Lower lobe of right lung (tissue), 2 donors: ENCODE measurements at regions not wholly inside any gene's neighbourhood (a gene's known extent, or its start where the extent isn't known, plus 50 kb on each side); places are given as distances from the start of the nearest gene placed in this dataset.

Source experiments
- ATAC-seq, 2 donors: fragments of 200-7000 bp; cut with Tn5 transposase; one replicate each; pipeline ENCODE4 v1.9.1; 2020 to 2022; ENCODE audit warnings: mild to moderate bottlenecking in 2 of 2, moderate library complexity in 2 of 2
- DNase-seq: peaks from one replicate; pipeline ENCODE4 v3.0.0-alpha.2; 2020
- H3K27ac ChIP-seq: fragments of 200-600 bp; one replicate; pipeline ENCODE4 v1.8.0; 2022
- H3K27me3 ChIP-seq: fragments of 200-600 bp; one replicate; pipeline ENCODE4 v1.8.0; 2022; ENCODE audit warnings: low read depth
- H3K36me3 ChIP-seq: fragments of 200-600 bp; one replicate; pipeline ENCODE4 v1.8.0; 2022; ENCODE audit warnings: mild to moderate bottlenecking
- H3K4me1 ChIP-seq: fragments of 200-600 bp; one replicate; pipeline ENCODE4 v1.8.0; 2022
- H3K4me3 ChIP-seq: fragments of 200-600 bp; one replicate; pipeline ENCODE4 v1.8.0; 2022; ENCODE audit warnings: mild to moderate bottlenecking
- H3K9me3 ChIP-seq: fragments of 200-600 bp; one replicate; pipeline ENCODE4 v1.8.0; 2022
- CTCF ChIP-seq: fragments of 200-600 bp; IDR thresholded peaks from one replicate; pipeline ENCODE4 v1.8.0; 2022; ENCODE audit warnings: antibody characterized with exemption, mild to moderate bottlenecking
- intact Hi-C: fragments of 100-400 bp; cut with DNase I; formaldehyde crosslinking; loops from one replicate; pipeline ENCODE4 v1.11.0; 2022
- donor health status: DM: no; HTN: yes; CAD: no; lungs with severe emphysema.

GRCh38 chrY:7806592-7807515 lies 895.3 kb upstream of the AMELY start:
- H3K27me3 ChIP-seq = no peaks in the 10 kb centered on the region
- no peak overlapping the region for H3K27ac ChIP-seq
- no peak overlapping the region for H3K4me3 ChIP-seq
- H3K4me1 ChIP-seq = no peaks in the 10 kb centered on the region
- DNase-seq (no peak), ATAC-seq (no peak)
- intact Hi-C loops = no loop called here
- TF ChIP-seq CTCF = no peak
- H3K36me3 ChIP-seq = no peaks in the 10 kb centered on the region
- no peaks in the 10 kb centered on the region for H3K9me3 ChIP-seq

- no peak overlapping the region for H3K4me3 ChIP-seq
- DNase-seq = no peak
- no peak for TF ChIP-seq CTCF
- no peak overlapping the region for H3K27ac ChIP-seq
- no peaks in the 10 kb centered on the region for H3K36me3 ChIP-seq
- no peaks in the 10 kb centered on the region for H3K9me3 ChIP-seq
- ATAC-seq = no peak
- H3K27me3 ChIP-seq = no peaks in the 10 kb centered on the region
- intact Hi-C loops = no loop called here
- no peaks in the 10 kb centered on the region for H3K4me1 ChIP-seq
Measured at GRCh38 chrY:7805624-7806023, 894.1 kb upstream of the AMELY start.

- DNase-seq (no peak), ATAC-seq (no peak)
- no peaks in the 10 kb centered on the region for H3K9me3 ChIP-seq
- TF ChIP-seq CTCF = no peak
- intact Hi-C loops = no loop called here
- no peak overlapping the region for H3K4me3 ChIP-seq
- H3K36me3 ChIP-seq = no peaks in the 10 kb centered on the region
- no peak overlapping the region for H3K27ac ChIP-seq
- no peaks in the 10 kb centered on the region for H3K27me3 ChIP-seq
- H3K4me1 ChIP-seq = no peaks in the 10 kb centered on the region
Measured at GRCh38 chrY:7803737-7804136, 892.2 kb upstream of the AMELY start.

GRCh38 chrY:7796128-7796527 lies 884.6 kb upstream of the AMELY start:
- no peaks in the 10 kb centered on the region for H3K27me3 ChIP-seq
- intact Hi-C loops = no loop called here
- H3K27ac ChIP-seq = no peak overlapping the region
- H3K9me3 ChIP-seq = no peaks in the 10 kb centered on the region
- TF ChIP-seq CTCF = no peak
- no peaks in the 10 kb centered on the region for H3K4me1 ChIP-seq
- ATAC-seq (no peak), DNase-seq (no peak)
- no peak overlapping the region for H3K4me3 ChIP-seq
- no peaks in the 10 kb centered on the region for H3K36me3 ChIP-seq

GRCh38 chrY:7794441-7794840 lies 882.9 kb upstream of the AMELY start:
- no peak for TF ChIP-seq CTCF
- ATAC-seq (no peak), DNase-seq (no peak)
- no peaks in the 10 kb centered on the region for H3K27me3 ChIP-seq
- no peaks in the 10 kb centered on the region for H3K9me3 ChIP-seq
- H3K27ac ChIP-seq = no peak overlapping the region
- no peaks in the 10 kb centered on the region for H3K36me3 ChIP-seq
- H3K4me3 ChIP-seq = no peak overlapping the region
- no peaks in the 10 kb centered on the region for H3K4me1 ChIP-seq
- intact Hi-C loops = no loop called here
